GM19238 (cell line): ENCODE measurements at regions not wholly inside any gene's neighbourhood (a gene's known extent, or its start where the extent isn't known, plus 50 kb on each side); places are given as distances from the start of the nearest gene placed in this dataset.

Experiments
- DNase-seq: peaks from one replicate; pipeline ENCODE4 v3.0.0; 2011; ENCODE audit warnings: low spot score; ENCODE audit not compliant: insufficient read length

DNA sequence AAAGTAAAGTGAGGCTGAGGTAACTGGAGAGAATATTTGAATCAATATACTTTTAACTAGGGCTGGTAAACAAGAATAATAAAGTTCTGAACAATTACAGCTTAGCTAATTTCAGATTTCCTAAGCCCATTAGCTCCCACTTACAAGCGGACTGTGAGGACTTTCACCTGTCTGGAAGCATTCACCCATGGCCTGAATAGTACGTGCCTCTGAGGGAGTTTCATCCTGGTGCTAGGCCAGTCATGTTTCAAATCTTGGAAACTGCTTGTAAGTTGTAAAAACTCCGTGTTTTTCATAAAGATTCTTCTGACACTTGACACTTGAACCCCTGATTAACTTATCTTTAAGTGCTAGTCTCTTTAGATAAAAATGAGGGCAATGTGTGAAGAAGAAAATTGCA, 975.2 kb upstream of the GHITM start:
- no peak for DNase-seq

GRCh38 chr10:83165265-83165664, 974.0 kb upstream of the GHITM start:
- DNase-seq = no peak

DNA sequence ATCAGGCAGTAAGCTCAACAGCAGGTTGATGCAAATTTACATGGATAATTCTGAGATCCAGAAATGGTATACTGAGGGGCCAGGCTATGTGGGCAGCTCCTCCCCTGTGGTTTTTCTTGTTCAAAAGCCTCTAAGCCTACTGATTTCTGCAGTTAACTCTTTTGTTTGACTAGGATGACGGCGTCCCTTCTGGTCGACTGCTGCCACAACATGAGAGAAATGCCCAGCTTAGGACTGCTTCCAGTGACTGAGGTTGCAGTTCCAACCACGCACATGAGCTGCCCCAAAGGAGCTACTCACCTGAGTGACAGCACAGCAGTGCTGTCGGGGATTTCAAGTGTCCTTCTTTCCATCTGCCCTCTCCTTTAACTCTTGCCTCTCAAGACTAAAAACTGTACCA, 973.0 kb upstream of the GHITM start:
- no peak for DNase-seq

- DNase-seq = no peak
These were observed 972.2 kb upstream of the GHITM start for GRCh38 chr10:83167081-83167480.

DNA sequence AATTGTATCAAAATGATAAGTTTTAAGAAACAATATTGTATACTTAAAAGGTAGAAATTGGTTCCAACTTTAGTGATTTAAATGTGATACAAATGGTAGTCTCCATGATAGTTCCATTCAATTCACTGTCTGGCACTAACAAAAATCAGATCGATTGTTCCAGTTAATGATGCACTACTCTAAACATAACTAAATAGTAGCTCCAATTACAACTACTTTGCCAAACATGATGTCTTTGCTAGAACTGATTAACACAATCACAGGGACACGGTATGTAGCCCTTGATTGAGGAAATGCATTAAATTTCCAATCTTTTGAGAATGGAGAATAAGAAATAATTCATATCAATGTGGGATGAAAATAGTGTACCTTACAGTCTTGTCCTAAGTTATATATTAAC, 962.4 kb upstream of the GHITM start:
- no peak for DNase-seq

- DNase-seq = no peak
These were observed 960.8 kb upstream of the GHITM start for GRCh38 chr10:83178526-83178925.

DNA sequence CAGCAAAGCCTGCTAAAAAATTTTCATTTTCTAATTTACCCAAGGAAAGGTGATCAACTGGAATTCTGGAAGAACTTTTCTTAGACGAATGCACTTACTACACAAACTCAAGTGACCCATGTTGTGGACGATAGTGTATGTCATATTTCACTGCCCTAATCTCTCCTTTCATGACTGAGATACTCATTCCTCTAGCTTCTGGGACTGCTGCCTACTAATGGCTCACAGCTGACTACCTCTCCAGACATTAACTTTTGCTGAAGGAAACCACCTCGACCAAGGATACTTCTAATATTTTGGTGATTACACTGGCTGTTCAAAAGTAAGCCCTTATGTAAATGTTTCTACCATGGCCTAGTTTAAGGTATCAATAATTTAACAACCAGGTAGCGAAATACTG, 959.9 kb upstream of the GHITM start:
- no peak for DNase-seq

GRCh38 chr10:83182076-83182475, 957.2 kb upstream of the GHITM start:
- DNase-seq = no peak

GRCh38 chr10:83184641-83185040, 954.7 kb upstream of the GHITM start:
- no peak for DNase-seq

DNA sequence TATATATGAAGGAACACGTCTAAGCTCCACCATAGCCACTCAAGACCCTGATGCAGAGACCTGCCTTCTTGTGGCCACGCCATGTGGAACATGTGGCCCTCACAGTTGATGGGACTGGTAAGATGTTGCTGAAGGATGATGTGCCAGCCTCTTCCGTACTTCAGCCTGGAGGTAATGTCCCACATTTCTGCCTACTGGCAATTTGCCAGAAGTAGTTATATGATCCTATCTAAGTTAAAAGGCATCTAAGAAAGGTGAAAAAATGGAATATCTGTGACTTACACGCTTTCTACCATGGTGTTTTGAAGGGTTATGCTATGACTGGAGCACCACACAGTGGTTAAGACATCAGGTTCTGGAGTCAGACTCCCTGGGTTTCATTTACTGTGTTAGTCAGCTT, 948.7 kb upstream of the GHITM start:
- DNase-seq = no peak

GRCh38 chr10:83193026-83193425, 946.3 kb upstream of the GHITM start:
- DNase-seq = no peak

DNA sequence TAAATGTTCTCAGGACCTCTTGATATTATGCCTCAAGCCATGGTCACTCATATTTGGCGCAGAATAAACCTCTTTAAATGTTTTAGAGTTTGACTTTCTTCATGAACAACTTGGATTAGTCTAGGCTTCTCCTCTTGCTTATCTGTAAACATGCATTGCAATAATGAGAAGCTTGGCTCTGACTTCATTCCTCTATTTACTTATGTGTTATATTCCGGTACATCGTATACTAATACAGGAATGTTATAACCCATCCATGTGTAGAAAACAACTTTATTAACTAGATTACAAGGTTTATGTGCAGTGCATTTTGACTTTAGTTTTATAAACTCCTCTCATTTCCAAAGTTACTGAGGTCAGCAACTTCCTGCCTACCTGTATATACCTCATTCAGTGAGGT, 944.3 kb upstream of the GHITM start:
- no peak for DNase-seq

DNA sequence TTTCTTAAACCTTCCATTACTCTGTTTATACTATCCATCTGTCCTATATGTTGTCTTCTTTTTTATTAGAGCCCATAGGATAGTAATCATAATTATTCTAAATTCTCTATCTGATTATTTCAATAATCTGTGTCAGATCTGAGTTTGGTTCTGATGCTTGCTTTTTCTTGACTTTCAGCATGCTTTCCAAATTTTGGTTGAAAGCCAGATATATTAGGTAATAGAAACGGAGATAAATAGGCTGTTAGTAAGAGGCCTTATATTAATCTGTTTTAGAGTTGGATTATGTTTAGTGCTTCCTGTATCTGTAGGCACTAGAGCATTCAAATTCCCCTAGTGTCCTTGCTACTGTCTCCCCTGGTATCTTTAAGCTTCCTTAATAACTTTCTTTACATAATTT, 939.9 kb upstream of the GHITM start:
- no peak for DNase-seq

GRCh38 chr10:83205861-83206260, 933.4 kb upstream of the GHITM start:
- no peak for DNase-seq

DNA sequence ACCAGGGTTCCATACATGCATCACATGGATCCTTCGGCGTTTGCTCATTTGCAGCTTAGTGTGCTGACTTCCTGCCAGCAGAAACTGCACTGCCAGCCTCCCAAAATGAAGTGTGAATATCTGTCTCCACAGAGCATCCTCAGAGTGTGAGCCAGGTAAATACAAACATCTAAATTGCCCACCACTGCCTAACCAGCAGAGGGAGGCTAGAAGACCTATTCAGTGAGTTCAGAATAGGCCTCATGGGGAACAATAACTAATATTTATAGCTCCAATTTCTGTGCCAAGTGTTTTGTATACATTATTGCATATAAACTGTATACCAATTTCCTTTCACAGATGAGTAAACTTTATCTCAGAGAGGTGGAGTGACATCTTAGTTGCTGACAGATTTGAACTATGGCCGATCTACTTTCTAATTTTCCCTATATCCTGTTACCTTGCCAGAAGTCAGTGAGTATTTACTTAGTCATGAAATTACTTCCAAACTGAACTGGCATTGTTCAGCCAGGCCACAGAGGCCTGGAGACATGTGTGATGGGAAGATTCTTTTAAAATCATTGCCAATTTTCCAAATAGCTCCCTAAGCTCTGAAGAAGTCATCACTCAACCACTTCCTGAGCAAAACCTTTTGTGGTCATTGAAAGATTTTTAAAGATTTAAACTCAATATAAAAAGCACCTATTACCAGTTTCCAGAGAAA, 926.5 kb upstream of the GHITM start:
- DNase-seq = no peak

GRCh38 chr10:83214136-83214535, 925.2 kb upstream of the GHITM start:
- DNase-seq = no peak

GRCh38 chr10:83218205-83218604, 921.1 kb upstream of the GHITM start:
- no peak for DNase-seq

DNA sequence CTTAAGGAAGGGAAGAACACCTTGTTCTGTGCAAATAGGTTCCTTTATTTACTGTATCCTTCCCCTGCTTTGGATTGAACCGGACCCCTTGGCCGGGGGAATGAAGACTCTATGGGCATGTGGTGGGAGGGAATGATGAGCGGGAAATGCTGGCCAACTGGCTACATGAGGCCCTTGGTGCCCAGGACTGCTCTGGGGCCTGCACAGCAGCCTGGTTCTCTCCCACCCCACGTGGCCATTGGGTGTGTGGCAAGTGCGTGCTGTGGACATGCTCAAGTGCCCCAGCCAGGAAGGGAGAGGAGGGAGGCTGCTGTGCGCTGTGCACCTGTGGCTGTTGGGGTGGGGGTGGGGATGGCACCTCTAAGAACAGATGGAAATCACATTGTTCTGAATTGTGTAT, 917.0 kb upstream of the GHITM start:
- no peak for DNase-seq

GRCh38 chr10:83222832-83223742, 916.2 kb upstream of the GHITM start:
- no peak for DNase-seq

GRCh38 chr10:83225781-83226180, 913.5 kb upstream of the GHITM start:
- DNase-seq = no peak

GRCh38 chr10:83229991-83230390, 909.3 kb upstream of the GHITM start:
- DNase-seq = no peak

DNA sequence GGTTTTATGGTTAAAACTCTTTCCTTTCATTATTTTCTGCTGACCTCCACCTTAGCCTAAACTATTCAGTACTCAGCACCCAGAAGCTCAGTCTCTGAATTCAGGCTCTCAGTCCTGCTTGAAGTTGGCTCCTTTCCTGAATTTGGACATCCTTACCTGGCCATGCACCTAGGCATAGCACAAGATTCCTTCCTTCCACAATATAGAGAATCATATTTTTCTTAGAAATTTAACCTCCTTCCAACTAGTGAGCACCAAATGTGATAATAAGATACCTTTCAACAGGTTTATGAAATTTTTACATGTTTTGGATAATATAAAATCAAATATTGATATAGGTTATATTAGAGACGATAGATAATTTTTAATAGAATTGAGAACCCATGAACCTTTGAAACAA, 905.6 kb upstream of the GHITM start:
- no peak for DNase-seq

GRCh38 chr10:83248106-83248631, 891.1 kb upstream of the GHITM start:
- DNase-seq = no peak
